B cell (primary cell): ENCODE measurements at regions not wholly inside any gene's neighbourhood (a gene's known extent, or its start where the extent isn't known, plus 50 kb on each side); places are given as distances from the start of the nearest gene placed in this dataset.

ENCODE experiments used
- ATAC-seq: fragments of 200-7000 bp; cut with Tn5 transposase; one replicate; pipeline ENCODE4 v1.10.0; 2021; ENCODE audit warnings: low read depth, mild to moderate bottlenecking, moderate number of reproducible peaks, moderate library complexity
- CTCF ChIA-PET: fragments of 350-600 bp; sonication (Branson Sonifier 250); formaldehyde crosslinking; loops from one replicate; lab custom pipeline; 2021; ENCODE audit warnings: antibody characterized with exemption, inconsistent platforms; lab: Charles Lee
- POLR2A ChIA-PET: fragments of 350-600 bp; sonication (Branson Sonifier 250); formaldehyde crosslinking; loops from one replicate; lab custom pipeline; 2021; ENCODE audit warnings: antibody characterized with exemption; lab: Charles Lee
- DNase-seq: peaks from one replicate; pipeline ENCODE4 v3.0.0; 2013
- H2AFZ ChIP-seq: 2 replicates; pipeline ENCODE4 v1.6.1; 2012; ENCODE audit warnings: mild to moderate bottlenecking, low read depth, low read length; ENCODE audit not compliant: insufficient read depth, poor library complexity, severe bottlenecking
- H3K27ac ChIP-seq, 2 donors: 1 replicate in 1 of 2; 2 replicates in 1 of 2; pipeline ENCODE4 v1.5.1; 2012 to 2013; ENCODE audit warnings: low read length in 2 of 2, mild to moderate bottlenecking in 2 of 2, moderate library complexity in 1 of 2
- H3K27me3 ChIP-seq, 4 experiments: fragments of 200-600 bp in 1 of 4; sonication (generic) in 1 of 4; replicated peaks in 1 of 4; 1 replicate in 2 of 4; 2 replicates in 2 of 4; pipeline versions ENCODE4 v1.6.1 to v1.7.0; 2013 to 2016; ENCODE audit warnings: low read length in 3 of 4, mild to moderate bottlenecking in 2 of 4, mixed read lengths in 1 of 4, moderate library complexity in 1 of 4; ENCODE audit not compliant: insufficient read depth in 4 of 4, control insufficient read depth in 3 of 4; ENCODE audit errors: control extremely low read depth in 1 of 4
- H3K36me3 ChIP-seq, 2 experiments: replicated peaks in 1 of 2; 1 replicate in 1 of 2; 2 replicates in 1 of 2; pipeline versions ENCODE4 v1.6.1 to v1.7.1; 2013; ENCODE audit warnings: low read length in 1 of 2; ENCODE audit not compliant: insufficient read depth in 2 of 2, control insufficient read depth in 1 of 2; ENCODE audit errors: control extremely low read depth in 1 of 2, extremely low read depth in 1 of 2
- H3K4me1 ChIP-seq, 2 donors: fragments of 200-600 bp in 1 of 2; sonication (generic) in 1 of 2; 1 replicate in 1 of 2; 2 replicates in 1 of 2; pipeline versions ENCODE4 v1.5.1 to v1.6.1; 2013 to 2017; ENCODE audit warnings: low read length in 2 of 2; ENCODE audit not compliant: control insufficient read depth in 2 of 2, insufficient read depth in 2 of 2
- H3K4me2 ChIP-seq: replicated peaks from 2 replicates; pipeline ENCODE3; 2012; ENCODE audit warnings: mild to moderate bottlenecking, low read depth, low read length; ENCODE audit not compliant: poor library complexity, severe bottlenecking
- H3K4me3 ChIP-seq, 5 experiments: fragments of 200-600 bp in 1 of 5; sonication (generic) in 1 of 5; 1 replicate in 3 of 5; 2 replicates in 2 of 5; pipeline versions ENCODE4 v1.5.1 to v1.7.0; 2011 to 2016; ENCODE audit warnings: low read length in 4 of 5, mild to moderate bottlenecking in 4 of 5, low read depth in 2 of 5, control low read depth in 1 of 5, moderate library complexity in 1 of 5; ENCODE audit not compliant: insufficient read depth in 1 of 5; ENCODE audit errors: control extremely low read depth in 1 of 5, extremely low read depth in 1 of 5
- H3K79me2 ChIP-seq: fragments of 200-600 bp; sonication (generic); one replicate; pipeline ENCODE4 v1.6.0; 2016; ENCODE audit warnings: low read length; ENCODE audit not compliant: control insufficient read depth, insufficient read depth
- H3K9ac ChIP-seq: fragments of 200-600 bp; sonication (generic); 2 replicates; pipeline ENCODE4 v1.6.1; 2017; ENCODE audit warnings: mild to moderate bottlenecking, low read length, moderate library complexity
- H3K9me3 ChIP-seq, 3 donors: one replicate each; pipeline versions ENCODE4 v1.6.1 to v1.7.1; 2013; ENCODE audit warnings: low read length in 2 of 3; ENCODE audit not compliant: control insufficient read depth in 2 of 3, insufficient read depth in 1 of 3; ENCODE audit errors: control extremely low read depth in 1 of 3
- H4K20me1 ChIP-seq: 2 replicates; pipeline ENCODE4 v1.6.0; 2012; ENCODE audit warnings: mild to moderate bottlenecking, low read length; ENCODE audit not compliant: insufficient read depth, control insufficient read depth, poor library complexity, severe bottlenecking
- H3K27ac Mint-ChIP-seq: one replicate; pipeline ENCODE4 v1.8.0; 2021; ENCODE audit warnings: mixed read lengths
- H3K27me3 Mint-ChIP-seq: one replicate; pipeline ENCODE4 v1.8.0; 2021; ENCODE audit warnings: mixed read lengths
- H3K4me1 Mint-ChIP-seq: one replicate; pipeline ENCODE4 v1.8.0; 2021; ENCODE audit warnings: mixed read lengths
- H3K4me3 Mint-ChIP-seq: one replicate; pipeline ENCODE4 v1.8.0; 2021; ENCODE audit warnings: mixed read lengths
- H3K9me3 Mint-ChIP-seq: one replicate; pipeline ENCODE4 v1.8.0; 2022; ENCODE audit warnings: mixed read lengths; ENCODE audit not compliant: insufficient read depth
- CTCF ChIP-seq: fragments of 200-600 bp; IDR thresholded peaks from one replicate; pipeline ENCODE4 v1.8.0; 2022; ENCODE audit warnings: antibody characterized with exemption, mild to moderate bottlenecking
- EZH2 ChIP-seq: IDR thresholded peaks from 2 replicates; pipeline ENCODE4 v1.6.1; 2012; ENCODE audit warnings: borderline replicate concordance, low read depth, mild to moderate bottlenecking, moderate library complexity, low read length; ENCODE audit not compliant: insufficient read depth, poor library complexity, severe bottlenecking
- WGBS: methylation state at CpG from one replicate; pipeline ENCODE4 v1.1.5; 2013; ENCODE audit warnings: missing lambda C conversion rate; ENCODE audit not compliant: insufficient coverage; 5-methylcytosine and 5-hydroxymethylcytosine counted together
- intact Hi-C: fragments of 100-400 bp; cut with micrococcal nuclease; formaldehyde crosslinking; loops from one replicate; pipeline ENCODE4 v1.10.0; 2022

DNA sequence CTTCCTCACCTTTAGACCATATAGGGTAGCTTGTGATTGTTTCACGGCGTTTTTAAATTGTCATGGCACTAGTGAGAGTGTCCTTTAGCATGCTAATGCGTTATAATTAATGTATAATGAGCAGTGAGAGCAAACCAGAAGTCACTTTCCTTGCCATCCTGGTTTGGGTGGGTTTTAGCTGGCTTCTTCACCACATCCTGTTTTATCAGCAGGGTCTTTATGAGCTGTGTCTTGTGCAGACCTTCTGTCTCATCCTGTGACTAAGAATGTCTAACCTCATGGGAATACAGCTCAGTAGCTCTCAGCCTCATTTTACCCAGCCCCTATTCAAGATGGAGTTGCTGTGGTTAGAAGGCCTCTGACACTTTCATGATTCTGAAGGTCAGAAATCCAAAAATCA is 370.9 kb upstream of the RBFOX1 start:
- 79% methylated on average over 3 of the region's 3 CpGs for WGBS
- H3K27me3 Mint-ChIP-seq, result no peaks in the 10 kb centered on the region
- POLR2A ChIA-PET, result no interaction called here

GRCh38 chr16:6958184-6958583 is 374.5 kb upstream of the RBFOX1 start:
- Mint-ChIP-seq H3K4me3 (no peak overlapping the region), H3K27me3 (no peaks in the 10 kb centered on the region), H3K4me1 (no peaks in the 10 kb centered on the region), H3K27ac (no peak overlapping the region), H3K9me3 (no peaks in the 10 kb centered on the region)
- no peak for DNase-seq
- no peak for ATAC-seq
- no peaks in the 10 kb centered on the region for H4K20me1 ChIP-seq
- TF ChIP-seq EZH2 (no peak), CTCF (no peak)
- intact Hi-C loops, result no loop called here
- no peak overlapping the region for H3K4me3 ChIP-seq
- H3K27ac ChIP-seq, result no peak overlapping the region
- H3K9me3 ChIP-seq, result peaks cover 0 to 3% (median 0%) of the 10 kb centered on the region in 3 donors
- no peak overlapping the region for H3K4me2 ChIP-seq
- H3K79me2 ChIP-seq, result no peaks in the 10 kb centered on the region
- H3K27me3 ChIP-seq, result no peaks in the 10 kb centered on the region
- 100% methylated on average over 2 of the region's 8 CpGs for WGBS
- POLR2A ChIA-PET, result no interaction called here
- H3K36me3 ChIP-seq, result no peaks in the 10 kb centered on the region
- H3K4me1 ChIP-seq, result no peaks in the 10 kb centered on the region
- no peak overlapping the region for H3K9ac ChIP-seq
- H2AFZ ChIP-seq, result no peak overlapping the region
- CTCF ChIA-PET, result no interaction called here

More for the DNA sequence above, 370.9 kb upstream of the RBFOX1 start:
- Histone ChIP-seq H3K9ac (no peak overlapping the region), H3K27me3 (no peaks in the 10 kb centered on the region), H2AFZ (no peak overlapping the region), H3K4me2 (no peak overlapping the region), H3K36me3 (no peaks in the 10 kb centered on the region), H3K4me1 (no peaks in the 10 kb centered on the region), H3K79me2 (no peaks in the 10 kb centered on the region), H4K20me1 (no peaks in the 10 kb centered on the region), H3K9me3 (peaks cover 0 to 5% (median 0%) of the 10 kb centered on the region in 3 donors), H3K27ac (no peak overlapping the region), H3K4me3 (no peak overlapping the region)
- ATAC-seq (no peak), DNase-seq (no peak)
- CTCF ChIA-PET, result no interaction called here
- Mint-ChIP-seq H3K4me1 (no peaks in the 10 kb centered on the region), H3K4me3 (no peak overlapping the region), H3K9me3 (peaks cover 2% of the 10 kb centered on the region), H3K27ac (no peak overlapping the region)
- intact Hi-C loops, result no loop called here
- no peak for TF ChIP-seq EZH2
- no peak for TF ChIP-seq CTCF
